Adrenal gland (tissue), 9 donors: ENCODE measurements at regions not wholly inside any gene's neighbourhood (a gene's known extent, or its start where the extent isn't known, plus 50 kb on each side); places are given as distances from the start of the nearest gene placed in this dataset.

Source experiments
- DNase-seq, 7 donors: peaks; one replicate each; pipeline ENCODE4 v3.0.0-alpha.2; 2019 to 2020
- H3K27ac ChIP-seq, 5 donors: fragments of 200-600 bp; sonication (generic) in 4 of 5; 1 replicate in 3 of 5; 2 replicates in 2 of 5; pipeline versions ENCODE4 v1.5.1 to v1.8.0; 2016 to 2020; ENCODE audit warnings: mild to moderate bottlenecking in 1 of 5
- H3K27me3 ChIP-seq: fragments of 200-600 bp; 2 replicates; pipeline ENCODE4 v1.8.0; 2021
- H3K36me3 ChIP-seq, 2 donors: fragments of 200-600 bp; replicated peaks in 1 of 2; 1 replicate in 1 of 2; 2 replicates in 1 of 2; pipeline versions ENCODE4 v1.5.1 to v1.8.0; 2018 to 2022
- H3K4me1 ChIP-seq, 2 donors: fragments of 200-600 bp; replicated peaks in 1 of 2; 1 replicate in 1 of 2; 2 replicates in 1 of 2; pipeline versions ENCODE4 v1.5.1 to v1.8.0; 2018 to 2021
- H3K4me3 ChIP-seq, 4 donors: fragments of 200-600 bp; sonication (generic) in 3 of 4; one replicate each; pipeline ENCODE4 v1.5.1; 2016 to 2018
- H3K9me3 ChIP-seq, 3 donors: fragments of 200-600 bp; sonication (generic) in 1 of 3; replicated peaks in 1 of 3; 1 replicate in 2 of 3; 2 replicates in 1 of 3; pipeline versions ENCODE4 v1.5.1 to v1.8.0; 2016 to 2021
- POLR2A ChIP-seq, 2 donors: fragments of 450-650 bp; IDR thresholded peaks; one replicate each; pipeline ENCODE4 v1.6.1; 2017; ENCODE audit warnings: antibody characterized with exemption in 2 of 2, mild to moderate bottlenecking in 2 of 2, moderate library complexity in 1 of 2
- WGBS, 4 donors: extraction: QIAGEN DNeasy Blood & Tissue Kit in 2 of 4; methylation state at CpG; one replicate each; pipeline versions ENCODE4 v1.1.5 to v1.1.7; 2013 to 2017; 5-methylcytosine and 5-hydroxymethylcytosine counted together
- intact Hi-C, 2 donors: fragments of 100-400 bp; cut with DNase I; formaldehyde crosslinking; loops; one replicate each; pipeline versions ENCODE4 v1.14.1 to v1.15.0; 2022 to 2023
- TF ChIP-seq, protein P1 (sequence below), 6 experiments: fragments of 450-650 bp in 4 of 6; fragments of 200-600 bp in 2 of 6; sonication (generic) in 1 of 6; IDR thresholded peaks; 1 replicate in 5 of 6; 2 replicates in 1 of 6; pipeline versions ENCODE4 v1.5.1 to v1.8.0; 2016 to 2021; ENCODE audit warnings: antibody characterized with exemption in 6 of 6, mild to moderate bottlenecking in 2 of 6, moderate library complexity in 1 of 6
- donor health status: healthy with polysubstance abuse.
- donor health status: Bipolar disorder and iron deficiency.
- donor health status: DM: yes; HTN: yes; CAD: no.
- donor health status: DM: no; HTN: no; CAD: no.
- donor health status: DM: no; HTN: no; CAD: no.

DNA sequence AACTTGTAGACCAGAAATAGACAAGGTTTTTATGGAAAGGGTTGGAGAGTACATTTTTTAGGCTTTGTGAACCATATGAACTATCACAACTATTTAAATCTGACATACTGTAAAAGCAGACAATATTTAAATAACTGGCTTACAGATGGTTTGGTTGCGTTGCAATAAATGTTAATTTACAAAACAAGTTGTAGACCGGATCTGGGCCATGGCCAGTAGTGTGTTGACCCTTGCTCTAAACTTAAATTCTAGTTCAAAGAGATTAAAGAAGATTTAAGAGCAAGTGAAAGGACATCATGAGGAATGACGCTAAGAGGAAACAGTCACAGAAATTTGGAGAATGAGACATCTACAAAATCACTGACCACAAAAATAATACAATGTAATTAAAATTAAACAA is 652.7 kb downstream of the DCDC2C start:
- Histone ChIP-seq H3K36me3 (no peaks in the 10 kb centered on the region), H3K9me3 (no peaks in the 10 kb centered on the region), H3K27ac (no peak overlapping the region), H3K4me1 (no peaks in the 10 kb centered on the region), H3K27me3 (no peaks in the 10 kb centered on the region), H3K4me3 (no peak overlapping the region)
- DNase-seq: no peak
- 63 to 67% (median 64%) methylated on average over 3 of the region's 3 CpGs for WGBS, 4 donors
- intact Hi-C loops: no loop called here
- TF ChIP-seq, protein P1, sequence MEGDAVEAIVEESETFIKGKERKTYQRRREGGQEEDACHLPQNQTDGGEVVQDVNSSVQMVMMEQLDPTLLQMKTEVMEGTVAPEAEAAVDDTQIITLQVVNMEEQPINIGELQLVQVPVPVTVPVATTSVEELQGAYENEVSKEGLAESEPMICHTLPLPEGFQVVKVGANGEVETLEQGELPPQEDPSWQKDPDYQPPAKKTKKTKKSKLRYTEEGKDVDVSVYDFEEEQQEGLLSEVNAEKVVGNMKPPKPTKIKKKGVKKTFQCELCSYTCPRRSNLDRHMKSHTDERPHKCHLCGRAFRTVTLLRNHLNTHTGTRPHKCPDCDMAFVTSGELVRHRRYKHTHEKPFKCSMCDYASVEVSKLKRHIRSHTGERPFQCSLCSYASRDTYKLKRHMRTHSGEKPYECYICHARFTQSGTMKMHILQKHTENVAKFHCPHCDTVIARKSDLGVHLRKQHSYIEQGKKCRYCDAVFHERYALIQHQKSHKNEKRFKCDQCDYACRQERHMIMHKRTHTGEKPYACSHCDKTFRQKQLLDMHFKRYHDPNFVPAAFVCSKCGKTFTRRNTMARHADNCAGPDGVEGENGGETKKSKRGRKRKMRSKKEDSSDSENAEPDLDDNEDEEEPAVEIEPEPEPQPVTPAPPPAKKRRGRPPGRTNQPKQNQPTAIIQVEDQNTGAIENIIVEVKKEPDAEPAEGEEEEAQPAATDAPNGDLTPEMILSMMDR (IDR thresholded peaks at IDR 0.05): no peak
- TF ChIP-seq POLR2A (IDR thresholded peaks at IDR 0.05): no peak

- Histone ChIP-seq H3K9me3 (no peaks in the 10 kb centered on the region), H3K27me3 (no peaks in the 10 kb centered on the region), H3K27ac (no peak overlapping the region), H3K36me3 (no peaks in the 10 kb centered on the region), H3K4me1 (no peaks in the 10 kb centered on the region), H3K4me3 (no peak overlapping the region)
- intact Hi-C loops: no loop called here
- no peak for DNase-seq
- WGBS, 4 donors: 61 to 67% (median 63%) methylated on average over 1 of the region's 1 CpG
- TF ChIP-seq POLR2A (IDR thresholded peaks at IDR 0.05): no peak
- TF ChIP-seq, protein P1 (IDR thresholded peaks at IDR 0.05): no peak
Measured at GRCh38 chr2:4356541-4356940, 653.2 kb downstream of the DCDC2C start.

DNA sequence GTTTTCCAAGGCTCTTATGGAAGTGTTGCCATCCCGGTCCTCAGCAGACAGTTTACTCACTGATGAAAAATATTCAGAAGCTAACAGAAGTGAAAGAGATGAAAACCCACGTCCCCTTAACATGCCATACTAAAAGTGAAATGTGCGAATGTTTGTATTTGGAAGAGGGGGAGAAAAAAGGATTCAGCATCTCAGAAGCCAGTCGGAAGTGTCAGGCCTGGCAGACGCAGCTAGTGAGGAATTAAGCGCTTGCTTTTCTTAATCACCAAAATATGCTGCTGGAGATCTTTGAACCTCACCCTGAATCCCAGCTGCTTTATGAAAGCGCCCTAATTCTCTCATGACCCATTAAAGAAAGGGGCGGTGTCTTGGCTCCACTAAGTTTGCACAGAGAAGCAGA is 653.7 kb downstream of the DCDC2C start:
- Histone ChIP-seq H3K9me3 (no peaks in the 10 kb centered on the region), H3K4me1 (no peaks in the 10 kb centered on the region), H3K36me3 (no peaks in the 10 kb centered on the region), H3K27me3 (no peaks in the 10 kb centered on the region), H3K27ac (no peak overlapping the region), H3K4me3 (no peak overlapping the region)
- no peak for DNase-seq
- intact Hi-C loops: no loop called here
- TF ChIP-seq POLR2A (IDR thresholded peaks at IDR 0.05): no peak
- TF ChIP-seq, protein P1 (IDR thresholded peaks at IDR 0.05): no peak
- WGBS, 4 donors: 58 to 75% (median 65%) methylated on average over 8 of the region's 8 CpGs

DNA sequence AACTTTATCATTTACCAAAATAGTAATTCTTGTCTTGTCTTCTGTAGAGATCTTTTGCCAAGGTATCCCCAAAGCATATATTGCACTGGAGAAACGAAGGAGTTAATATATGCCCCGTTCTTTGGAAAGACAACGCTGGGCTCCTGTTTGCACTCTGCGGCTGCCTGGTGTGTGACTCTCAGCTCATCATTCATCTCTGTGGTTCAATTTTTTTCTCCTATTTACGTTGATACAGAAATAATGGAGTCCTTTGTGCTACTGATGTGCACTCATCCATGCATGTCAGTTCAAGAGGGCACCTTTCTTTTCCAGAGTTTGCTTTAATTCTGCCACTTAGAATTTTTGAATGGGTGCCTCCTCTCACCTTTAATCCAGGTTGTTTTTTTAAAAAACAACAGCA is 655.5 kb downstream of the DCDC2C start:
- 58 to 76% (median 72%) methylated on average over 5 of the region's 5 CpGs for WGBS, 4 donors

More for the DNA sequence above, 655.5 kb downstream of the DCDC2C start:
- no peaks in the 10 kb centered on the region for H3K36me3 ChIP-seq
- no peaks in the 10 kb centered on the region for H3K9me3 ChIP-seq
- no peak overlapping the region for H3K4me3 ChIP-seq
- H3K27ac ChIP-seq: no peak overlapping the region
- no peaks in the 10 kb centered on the region for H3K4me1 ChIP-seq
- intact Hi-C loops: no loop called here
- H3K27me3 ChIP-seq: no peaks in the 10 kb centered on the region
- DNase-seq: no peak
- TF ChIP-seq POLR2A (IDR thresholded peaks at IDR 0.05): no peak
- TF ChIP-seq, protein P1 (IDR thresholded peaks at IDR 0.05): no peak
